HG03135 (cell line): ENCODE measurements at regions not wholly inside any gene's neighbourhood (a gene's known extent, or its start where the extent isn't known, plus 50 kb on each side); places are given as distances from the start of the nearest gene placed in this dataset.

ENCODE experiments used
- ATAC-seq: cut with Tn5 transposase; IDR thresholded peaks from one replicate; pipeline ENCODE4 v1.9.1; 2021; ENCODE audit warnings: mild to moderate bottlenecking, moderate library complexity; ENCODE audit not compliant: unreplicated experiment

DNA sequence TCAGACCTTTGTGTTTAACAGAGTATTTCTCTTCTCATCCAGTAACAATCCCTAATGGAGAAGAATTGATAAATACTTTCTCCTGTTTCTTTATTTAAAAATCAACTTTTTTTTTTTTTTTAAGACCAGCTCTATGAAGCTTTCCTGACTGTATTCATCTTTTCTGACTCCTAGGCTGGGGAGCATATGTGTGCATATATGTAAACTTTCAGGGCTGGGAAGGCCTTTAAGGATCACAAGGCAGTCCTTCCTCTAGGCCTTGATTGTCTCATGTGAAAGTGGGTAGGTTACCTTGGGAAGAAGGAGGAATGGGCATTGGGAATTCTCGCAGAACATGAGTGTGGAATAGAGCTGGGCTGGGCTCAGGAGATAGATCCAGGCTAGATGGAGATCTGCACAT is 292.9 kb upstream of the SALL1 start:
- ATAC-seq: no peak

DNA sequence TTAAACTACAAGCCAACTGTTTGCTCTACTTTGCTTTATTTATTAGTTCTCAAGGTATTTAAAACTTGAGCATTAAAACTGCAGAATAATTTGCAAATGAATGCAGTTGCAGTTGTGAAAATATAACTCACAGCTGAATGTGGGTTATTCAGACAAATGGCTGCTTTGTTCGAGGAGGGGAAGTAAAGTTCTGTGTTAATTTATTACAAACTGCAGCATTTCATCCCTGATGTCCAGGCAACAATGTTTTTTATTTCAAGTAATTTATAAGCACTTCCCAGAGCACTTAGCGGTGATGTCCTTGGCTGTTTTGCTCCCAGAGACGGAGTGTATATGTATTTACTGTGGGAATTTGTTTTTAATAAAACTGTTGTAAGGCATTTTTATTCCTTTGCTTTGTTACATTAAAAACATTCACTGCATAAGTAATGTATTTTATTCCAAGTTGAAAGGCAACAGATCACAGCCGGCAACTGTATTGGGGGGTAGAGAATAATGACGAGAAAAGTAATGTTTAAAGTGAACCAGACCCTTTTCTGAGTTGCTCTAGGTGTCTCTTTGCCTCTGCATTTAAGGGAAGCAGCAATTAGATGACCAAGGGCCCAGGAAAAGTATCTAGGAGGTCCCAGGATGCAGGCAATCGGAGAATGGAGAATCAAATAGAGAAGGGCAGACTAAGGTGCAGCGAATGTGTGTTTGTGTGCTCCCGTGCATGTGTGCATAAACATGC is 291.2 kb upstream of the SALL1 start:
- no peak for ATAC-seq

DNA sequence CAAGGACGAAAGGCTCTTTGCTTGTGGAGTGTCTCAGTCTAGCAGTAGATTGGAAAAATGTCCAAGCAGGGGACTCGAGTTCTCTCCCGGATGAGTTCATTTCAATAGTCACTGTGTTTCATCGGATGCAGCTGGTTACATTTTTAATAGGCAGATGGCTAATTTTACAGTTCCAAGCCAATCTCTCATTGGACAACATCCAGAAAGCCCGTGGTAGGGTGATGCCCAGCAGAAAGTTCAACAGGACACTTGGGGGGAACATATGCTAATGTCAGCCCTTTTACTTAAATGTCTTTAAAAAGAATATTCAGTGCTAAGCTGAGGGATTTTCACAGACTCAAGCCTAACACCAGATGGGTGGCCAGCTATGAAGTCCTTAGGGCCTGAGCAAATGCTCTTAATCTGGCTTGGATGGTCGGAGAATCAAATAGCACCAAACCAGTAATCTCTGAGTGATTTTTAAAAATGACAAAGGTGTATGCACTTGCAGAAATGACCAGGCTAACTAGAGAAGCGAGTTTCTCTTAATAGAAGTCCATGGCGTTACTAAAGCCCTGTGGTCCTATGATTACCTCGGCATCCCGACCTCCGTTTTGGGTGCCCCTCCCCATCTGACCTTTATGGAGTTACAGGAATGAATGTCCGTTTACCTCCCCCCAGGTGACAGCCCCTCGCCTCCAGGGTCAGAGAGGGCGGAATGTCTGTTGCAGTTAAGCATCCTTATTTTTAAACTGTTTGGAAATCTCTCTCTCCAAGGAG is 289.2 kb upstream of the SALL1 start:
- ATAC-seq: no peak

GRCh38 chr16:51439271-51439670 is 288.2 kb upstream of the SALL1 start:
- ATAC-seq: no peak

GRCh38 chr16:51436742-51437141 is 285.7 kb upstream of the SALL1 start:
- ATAC-seq: no peak

- ATAC-seq: no peak
Measured at GRCh38 chr16:51434567-51435198, 283.6 kb upstream of the SALL1 start.

- ATAC-seq: no peak
Measured at GRCh38 chr16:51433599-51433998, 282.5 kb upstream of the SALL1 start.

DNA sequence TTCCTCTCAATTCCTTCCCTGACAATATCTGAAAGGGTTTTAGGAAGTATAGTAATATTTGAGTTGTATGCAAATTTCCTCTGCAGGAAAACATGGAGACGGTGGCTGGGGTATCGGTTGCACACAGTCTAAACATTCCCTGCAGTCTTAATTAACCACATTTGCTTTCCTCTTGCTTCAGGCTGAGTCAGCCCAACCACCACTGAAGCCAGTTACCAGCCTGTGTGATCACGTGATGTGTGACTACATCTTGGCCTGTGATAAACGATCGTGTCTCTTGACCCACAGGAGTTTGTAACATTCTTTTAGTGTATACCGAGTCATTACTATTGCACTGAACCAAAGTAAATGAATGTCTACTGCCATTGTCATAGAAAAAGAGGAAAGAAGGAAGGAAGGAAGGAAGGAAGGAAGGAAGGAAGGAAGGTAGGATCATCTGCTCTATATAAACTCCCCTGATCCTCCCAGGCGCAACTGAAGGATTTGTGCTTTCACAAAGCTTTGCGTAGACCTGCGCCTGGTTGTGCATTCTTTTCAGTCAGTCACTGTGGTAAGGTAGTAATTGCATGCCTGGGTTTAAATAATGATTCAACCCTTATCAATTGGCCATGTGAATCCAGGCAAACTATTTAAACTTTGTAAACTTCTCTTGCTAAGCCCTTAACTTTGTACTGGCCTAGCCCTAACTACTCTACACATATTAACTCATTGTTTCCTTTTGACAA is 280.6 kb upstream of the SALL1 start:
- ATAC-seq: no peak

DNA sequence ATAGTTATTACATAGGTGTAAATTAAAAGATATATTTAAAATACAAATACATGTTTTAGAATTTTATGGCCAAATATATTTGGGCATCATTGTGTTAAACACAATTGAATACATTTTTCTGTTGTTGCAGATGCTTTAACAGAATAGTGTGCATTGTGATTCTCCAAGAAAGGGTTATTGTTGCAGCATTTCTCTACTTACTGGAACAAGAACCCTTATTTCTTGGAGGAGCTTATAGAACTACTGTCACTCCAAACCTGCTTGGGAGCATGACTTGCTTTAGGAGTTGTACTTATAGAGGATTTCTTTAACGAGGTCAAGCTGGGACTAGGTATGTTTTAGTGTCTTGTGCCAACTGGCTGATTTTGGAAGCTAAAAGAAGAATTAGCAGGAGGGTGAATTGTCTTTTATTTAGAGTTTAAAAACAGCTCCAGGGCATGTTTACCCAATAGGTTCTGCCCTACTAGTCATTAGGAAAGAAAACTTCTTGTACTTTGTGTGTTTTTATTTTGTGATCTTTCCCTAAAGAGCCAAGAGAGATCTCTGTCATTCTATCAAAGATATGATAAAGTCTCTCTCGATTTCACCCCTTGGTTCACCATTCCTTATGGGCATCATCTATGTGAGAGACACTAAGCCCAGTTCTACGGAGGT is 279.8 kb upstream of the SALL1 start:
- no peak for ATAC-seq

DNA sequence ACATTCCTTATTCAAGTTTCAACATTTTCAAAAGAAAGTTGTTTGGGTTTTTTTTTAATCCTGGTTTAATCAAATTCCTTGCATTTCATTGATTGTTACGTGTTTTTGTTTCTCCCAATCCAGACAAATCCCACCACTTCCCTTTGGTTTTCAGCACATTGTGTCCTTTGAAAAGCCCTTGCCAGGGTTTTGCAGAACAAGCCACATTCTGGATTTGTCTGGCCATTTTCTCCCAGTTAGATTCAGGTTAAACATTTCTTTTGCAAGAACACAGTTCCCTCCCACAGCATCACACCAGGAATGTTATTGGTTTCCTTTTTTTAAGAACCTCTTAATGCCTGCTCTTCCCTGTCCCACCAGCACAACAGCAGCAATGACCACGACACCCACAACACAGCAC is 278.0 kb upstream of the SALL1 start:
- no peak for ATAC-seq

GRCh38 chr16:51427085-51427484 is 276.0 kb upstream of the SALL1 start:
- ATAC-seq: no peak

DNA sequence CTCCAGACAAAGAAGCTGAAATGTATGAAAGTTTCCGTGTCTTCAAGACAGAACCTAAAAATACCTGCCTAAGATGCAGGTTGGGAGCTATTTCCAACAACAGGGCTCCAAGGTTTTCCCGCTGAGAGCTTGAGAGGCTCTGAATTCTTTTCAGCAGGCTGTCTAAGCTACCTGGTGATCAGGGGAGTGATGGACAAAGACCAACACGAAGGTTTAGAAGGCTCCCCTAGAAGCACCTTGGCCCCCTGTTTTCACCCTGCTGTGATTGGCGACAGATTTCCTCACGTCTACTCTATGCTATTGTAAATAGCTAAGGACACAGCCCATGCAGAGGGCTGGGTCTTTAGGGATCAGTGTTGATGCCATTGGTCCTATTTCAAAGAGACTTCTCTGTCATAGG is 275.2 kb upstream of the SALL1 start:
- no peak for ATAC-seq

- ATAC-seq: no peak
Measured at GRCh38 chr16:51420247-51420646, 269.2 kb upstream of the SALL1 start.

- ATAC-seq: no peak
Measured at GRCh38 chr16:51419768-51420167, 268.7 kb upstream of the SALL1 start.

GRCh38 chr16:51418258-51418657 is 267.2 kb upstream of the SALL1 start:
- ATAC-seq: no peak

- ATAC-seq: no peak
Measured at GRCh38 chr16:51416926-51417325, 265.9 kb upstream of the SALL1 start.

DNA sequence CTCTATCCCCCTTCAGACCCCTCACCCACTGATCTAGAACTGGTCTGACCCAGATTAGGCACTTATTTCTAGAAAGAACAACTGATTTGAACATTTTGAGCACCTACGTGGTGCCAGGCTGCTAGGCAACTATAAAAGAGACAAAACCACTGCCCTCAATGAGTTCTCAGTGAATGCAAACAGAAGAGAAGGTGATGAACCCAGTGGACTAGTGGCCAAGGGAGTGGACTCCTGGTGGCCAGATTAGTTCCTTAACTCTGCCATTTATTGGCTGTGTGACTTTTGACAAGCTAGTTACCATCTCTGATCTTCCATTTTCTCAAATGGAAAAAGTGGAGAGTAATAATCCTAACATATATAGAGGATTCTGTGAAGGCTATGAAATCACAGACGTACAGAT is 259.1 kb upstream of the SALL1 start:
- ATAC-seq: no peak

GRCh38 chr16:51409001-51409675 is 258.1 kb upstream of the SALL1 start:
- no peak for ATAC-seq

- no peak for ATAC-seq
Measured at GRCh38 chr16:51408357-51408756, 257.3 kb upstream of the SALL1 start.

- ATAC-seq: no peak
Measured at GRCh38 chr16:51407921-51408320, 256.9 kb upstream of the SALL1 start.
